H9 (cell line): ENCODE measurements at regions not wholly inside any gene's neighbourhood (a gene's known extent, or its start where the extent isn't known, plus 50 kb on each side); places are given as distances from the start of the nearest gene placed in this dataset.

ENCODE experiments used
- DNase-seq: peaks from one replicate; pipeline ENCODE4 v3.0.0-alpha.2; 2017
- H2AFZ ChIP-seq: one replicate; pipeline ENCODE4 v1.6.1; 2013; ENCODE audit warnings: mild to moderate bottlenecking, low read length, control low read depth, moderate library complexity
- H2AK5ac ChIP-seq: 2 replicates; pipeline ENCODE4 v1.6.1; 2013; ENCODE audit warnings: low read length, control low read depth, mixed read lengths; ENCODE audit not compliant: insufficient read length
- H2BK120ac ChIP-seq: one replicate; pipeline ENCODE4 v1.6.1; 2013; ENCODE audit warnings: low read depth, mild to moderate bottlenecking, low read length, control low read depth, inconsistent platforms; ENCODE audit not compliant: poor library complexity, severe bottlenecking
- H2BK12ac ChIP-seq: 2 replicates; pipeline ENCODE4 v1.6.1; 2013; ENCODE audit warnings: low read length, control low read depth, mixed read lengths, low read depth; ENCODE audit not compliant: insufficient read length
- H2BK15ac ChIP-seq: 2 replicates; pipeline ENCODE4 v1.6.1; 2013; ENCODE audit warnings: low read depth, low read length, control low read depth
- H2BK20ac ChIP-seq: one replicate; pipeline ENCODE4 v1.6.1; 2013; ENCODE audit warnings: low read depth, mild to moderate bottlenecking, low read length, control low read depth, inconsistent platforms; ENCODE audit not compliant: poor library complexity, severe bottlenecking
- H2BK5ac ChIP-seq: 2 replicates; pipeline ENCODE4 v1.6.1; 2013; ENCODE audit warnings: low read length, control low read depth, mixed read lengths; ENCODE audit not compliant: insufficient read length
- H3K14ac ChIP-seq: 2 replicates; pipeline ENCODE4 v1.6.1; 2013; ENCODE audit warnings: low read length, control low read depth; ENCODE audit not compliant: insufficient read depth
- H3K18ac ChIP-seq: 2 replicates; pipeline ENCODE4 v1.6.1; 2013; ENCODE audit warnings: low read depth, mild to moderate bottlenecking, mixed read lengths, low read length, control low read depth; ENCODE audit not compliant: insufficient read length
- H3K23ac ChIP-seq: 2 replicates; pipeline ENCODE4 v1.6.1; 2013; ENCODE audit warnings: low read length, control low read depth, mixed read lengths, low read depth; ENCODE audit not compliant: insufficient read length
- H3K23me2 ChIP-seq: 2 replicates; pipeline ENCODE4 v1.6.1; 2013; ENCODE audit warnings: low read depth, mild to moderate bottlenecking, mixed read lengths, low read length, control low read depth; ENCODE audit not compliant: insufficient read length, poor library complexity, severe bottlenecking
- H3K27ac ChIP-seq: 2 replicates; pipeline ENCODE4 v1.5.1; 2013; ENCODE audit warnings: low read length, control low read depth, mixed read lengths, low read depth; ENCODE audit not compliant: insufficient read length
- H3K27me3 ChIP-seq: 2 replicates; pipeline ENCODE4 v1.6.1; 2013; ENCODE audit warnings: low read length, control low read depth, inconsistent platforms; ENCODE audit not compliant: insufficient read depth
- H3K4ac ChIP-seq: 2 replicates; pipeline ENCODE4 v1.6.1; 2013; ENCODE audit warnings: low read depth, mild to moderate bottlenecking, control low read depth, inconsistent platforms, low read length, moderate library complexity
- H3K4me1 ChIP-seq: 2 replicates; pipeline ENCODE4 v1.6.1; 2013; ENCODE audit warnings: low read length, control low read depth, inconsistent platforms; ENCODE audit not compliant: insufficient read depth
- H3K4me2 ChIP-seq: 2 replicates; pipeline ENCODE4 v1.6.1; 2013; ENCODE audit warnings: low read length, control low read depth, mixed read lengths; ENCODE audit not compliant: insufficient read length, insufficient read depth
- H3K56ac ChIP-seq: 2 replicates; pipeline ENCODE4 v1.6.1; 2013; ENCODE audit warnings: low read depth, mild to moderate bottlenecking, mixed read lengths, low read length, control low read depth; ENCODE audit not compliant: insufficient read length
- H3K79me1 ChIP-seq: 2 replicates; pipeline ENCODE4 v1.6.1; 2013; ENCODE audit warnings: low read depth, mild to moderate bottlenecking, moderate library complexity, low read length, control low read depth, inconsistent platforms; ENCODE audit not compliant: insufficient read depth, poor library complexity, severe bottlenecking
- H3K79me2 ChIP-seq: 2 replicates; pipeline ENCODE4 v1.6.1; 2013; ENCODE audit warnings: low read length, control low read depth, inconsistent platforms; ENCODE audit not compliant: insufficient read depth
- H3K9ac ChIP-seq: 2 replicates; pipeline ENCODE4 v1.6.1; 2013; ENCODE audit warnings: low read length, control low read depth, mixed read lengths; ENCODE audit not compliant: insufficient read length; ENCODE audit errors: extremely low read depth
- H3K9me3 ChIP-seq: one replicate; pipeline ENCODE4 v1.6.1; 2013; ENCODE audit warnings: low read depth, low read length, inconsistent platforms; ENCODE audit not compliant: control insufficient read depth
- H3T11ph ChIP-seq: one replicate; pipeline ENCODE4 v1.6.1; 2013; ENCODE audit warnings: mild to moderate bottlenecking, low read length, control low read depth, inconsistent platforms
- H4K20me1 ChIP-seq: one replicate; pipeline ENCODE4 v1.6.1; 2013; ENCODE audit not compliant: control insufficient read depth, insufficient read length, insufficient read depth
- H4K5ac ChIP-seq: 2 replicates; pipeline ENCODE4 v1.6.1; 2013; ENCODE audit warnings: low read depth, mild to moderate bottlenecking, mixed read lengths, low read length, control low read depth; ENCODE audit not compliant: insufficient read length
- H4K8ac ChIP-seq: replicated peaks from 2 replicates; pipeline ENCODE4 v1.6.1; 2013; ENCODE audit warnings: low read length, control low read depth, mixed read lengths, low read depth; ENCODE audit not compliant: insufficient read length
- H4K91ac ChIP-seq: 2 replicates; pipeline ENCODE4 v1.6.1; 2013; ENCODE audit warnings: low read depth, mild to moderate bottlenecking, moderate library complexity, mixed read lengths, low read length, control low read depth; ENCODE audit not compliant: insufficient read length
- H3K27ac Mint-ChIP-seq, 3 experiments: 2 replicates in 2 of 3; 3 replicates in 1 of 3; pipeline ENCODE4 v1.8.0; 2020 to 2021; ENCODE audit warnings: mixed read lengths in 3 of 3, mild to moderate bottlenecking in 1 of 3, moderate library complexity in 1 of 3
- H3K27me3 Mint-ChIP-seq: 2 replicates; pipeline ENCODE4 v1.8.0; 2021; ENCODE audit warnings: low read depth, mild to moderate bottlenecking, moderate library complexity, mixed read lengths
- H3K36me3 Mint-ChIP-seq, 3 experiments: 2 replicates in 2 of 3; 3 replicates in 1 of 3; pipeline ENCODE4 v1.8.0; 2020 to 2021; ENCODE audit warnings: low read depth in 3 of 3, mixed read lengths in 3 of 3; ENCODE audit not compliant: insufficient read depth in 1 of 3
- H3K4me1 Mint-ChIP-seq, 2 experiments: 2 replicates each; pipeline ENCODE4 v1.8.0; 2020; ENCODE audit warnings: mixed read lengths in 2 of 2
- H3K4me3 Mint-ChIP-seq, 2 experiments: 2 replicates in 1 of 2; 3 replicates in 1 of 2; pipeline ENCODE4 v1.8.0; 2020 to 2021; ENCODE audit warnings: mild to moderate bottlenecking in 2 of 2, mixed read lengths in 2 of 2, moderate library complexity in 1 of 2
- H3K9me3 Mint-ChIP-seq, 2 experiments: 2 replicates in 1 of 2; 3 replicates in 1 of 2; pipeline ENCODE4 v1.8.0; 2020; ENCODE audit warnings: mild to moderate bottlenecking in 2 of 2, mixed read lengths in 2 of 2, moderate library complexity in 1 of 2
- CTCF ChIP-seq: fragments of 200-600 bp; sonication (generic); conservative IDR thresholded peaks from 3 replicates; pipeline ENCODE4 v1.8.0; 2021; ENCODE audit warnings: antibody characterized with exemption, mild to moderate bottlenecking
- WGBS: extraction: QIAGEN DNeasy Blood & Tissue Kit; methylation state at CpG from one replicate; pipeline ENCODE4 v1.1.7; 2013; ENCODE audit warnings: missing lambda C conversion rate, low lambda C conversion rate, mixed read lengths; ENCODE audit not compliant: insufficient read length; ENCODE audit errors: extremely low coverage; 5-methylcytosine and 5-hydroxymethylcytosine counted together

DNA sequence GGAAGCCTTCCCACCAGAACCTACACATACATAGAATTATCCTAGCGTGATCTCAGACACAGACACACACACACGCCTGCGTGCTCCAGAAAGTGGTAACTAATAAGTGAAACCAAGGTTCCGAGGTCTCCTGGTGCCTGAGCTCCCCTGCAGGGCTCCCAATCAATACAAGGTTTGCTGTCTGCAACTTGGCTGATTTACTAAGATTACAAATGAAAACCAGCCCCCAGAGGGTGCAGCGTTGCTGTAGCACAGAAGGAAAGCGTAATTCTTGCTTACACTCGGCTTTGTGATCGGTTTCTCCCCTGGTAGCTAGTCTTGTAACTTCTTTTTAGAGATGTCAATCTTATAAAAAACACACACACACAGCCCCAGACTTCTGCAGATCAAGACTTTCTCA, 334.1 kb upstream of the XYLT1 start:
- no peak overlapping the region for H2BK12ac ChIP-seq
- H4K91ac ChIP-seq, result no peak overlapping the region
- H4K8ac ChIP-seq, result no peak overlapping the region
- H3K79me2 ChIP-seq, result no peaks in the 10 kb centered on the region
- no peak overlapping the region for H2BK5ac ChIP-seq
- H3K9me3 ChIP-seq, result no peaks in the 10 kb centered on the region
- H3K4me2 ChIP-seq, result no peak overlapping the region
- no peak overlapping the region for H3K27ac ChIP-seq
- H3K36me3 Mint-ChIP-seq, result no peaks in the 10 kb centered on the region
- no peak overlapping the region for H3K4ac ChIP-seq
- H2AK5ac ChIP-seq, result no peak overlapping the region
- no peak overlapping the region for H3K23ac ChIP-seq
- no peak overlapping the region for H3K4me3 Mint-ChIP-seq
- H2AFZ ChIP-seq, result no peak overlapping the region
- no peak overlapping the region for H2BK20ac ChIP-seq
- no peak overlapping the region for H2BK15ac ChIP-seq
- no peak for TF ChIP-seq CTCF
- no peak overlapping the region for H3K9ac ChIP-seq
- no peaks in the 10 kb centered on the region for H3K27me3 ChIP-seq
- DNase-seq, result no peak
- H4K20me1 ChIP-seq, result no peaks in the 10 kb centered on the region
- H2BK120ac ChIP-seq, result no peak overlapping the region
- H3K27ac Mint-ChIP-seq, result no peak overlapping the region
- H3K14ac ChIP-seq, result no peak overlapping the region
- H3K27me3 Mint-ChIP-seq, result no peaks in the 10 kb centered on the region
- no peaks in the 10 kb centered on the region for H3K79me1 ChIP-seq
- no peak overlapping the region for H3K56ac ChIP-seq
- H3K4me1 ChIP-seq, result no peaks in the 10 kb centered on the region
- no peaks in the 10 kb centered on the region for H3K9me3 Mint-ChIP-seq
- no peak overlapping the region for H3K18ac ChIP-seq
- peaks cover 11 to 16% of the 10 kb centered on the region in 2 experiments for H3K4me1 Mint-ChIP-seq
- no peak overlapping the region for H3T11ph ChIP-seq
- no peaks in the 10 kb centered on the region for H3K23me2 ChIP-seq
- no peak overlapping the region for H4K5ac ChIP-seq
- no CpG with 5 or more reads among the region's 8 CpGs for WGBS
